IMR-90 (cell line): ENCODE measurements at regions not wholly inside any gene's neighbourhood (a gene's known extent, or its start where the extent isn't known, plus 50 kb on each side); places are given as distances from the start of the nearest gene placed in this dataset.

Source experiments
- ATAC-seq: fragments of 200-7000 bp; cut with Tn5 transposase; 2 replicates; pipeline ENCODE4 v1.9.1; 2020; ENCODE audit warnings: low read depth, mild to moderate bottlenecking, moderate library complexity
- BruUV-seq: library from RNA; stranded (reverse); fragments of 400-500 nt; replicated peaks from 2 replicates; lab custom pipeline; 2021; lab: Mats Ljungman, UMichigan
- CTCF ChIA-PET: fragments of 300-600 bp; formaldehyde crosslinking; extraction: SDS; loops from one replicate; lab custom pipeline; 2021; ENCODE audit warnings: antibody characterized with exemption; lab: Yijun Ruan, JAX
- POLR2A ChIA-PET: fragments of 300-600 bp; sonication (Branson Sonifier 250); formaldehyde crosslinking; loops from one replicate; lab custom pipeline; 2022; ENCODE audit warnings: antibody characterized with exemption; ENCODE audit not compliant: unreplicated experiment; lab: Charles Lee
- DNase-seq: peaks from one replicate; pipeline ENCODE4 v3.0.0; 2013
- H2AFZ ChIP-seq: replicated peaks from 2 replicates; pipeline ENCODE3; 2013; ENCODE audit warnings: low read length, mild to moderate bottlenecking; ENCODE audit not compliant: poor library complexity
- H2AK5ac ChIP-seq: 2 replicates; pipeline ENCODE4 v1.6.1; 2013; ENCODE audit warnings: low read depth, low read length, inconsistent platforms
- H2AK9ac ChIP-seq: replicated peaks from 2 replicates; pipeline ENCODE3; 2013; ENCODE audit warnings: mild to moderate bottlenecking, low read depth, low read length, moderate library complexity; ENCODE audit not compliant: poor library complexity
- H2BK120ac ChIP-seq: 2 replicates; pipeline ENCODE4 v1.6.1; 2013; ENCODE audit warnings: low read depth, low read length, inconsistent platforms
- H2BK15ac ChIP-seq: 3 replicates; pipeline ENCODE4 v1.6.1; 2013; ENCODE audit warnings: low read depth, low read length, inconsistent platforms
- H2BK20ac ChIP-seq: 2 replicates; pipeline ENCODE4 v1.6.1; 2013; ENCODE audit warnings: low read depth, mild to moderate bottlenecking, inconsistent platforms, low read length, moderate library complexity
- H2BK5ac ChIP-seq: 2 replicates; pipeline ENCODE4 v1.6.1; 2013; ENCODE audit warnings: mild to moderate bottlenecking, low read depth, low read length, inconsistent platforms; ENCODE audit not compliant: poor library complexity, severe bottlenecking
- H3K14ac ChIP-seq: replicated peaks from 2 replicates; pipeline ENCODE4 v1.6.1; 2013; ENCODE audit warnings: low read depth, low read length, inconsistent platforms
- H3K18ac ChIP-seq: 2 replicates; pipeline ENCODE4 v1.6.1; 2013; ENCODE audit warnings: low read depth, low read length, control low read depth
- H3K23ac ChIP-seq: 2 replicates; pipeline ENCODE4 v1.6.1; 2013; ENCODE audit warnings: low read depth, low read length, inconsistent platforms
- H3K27ac ChIP-seq: 2 replicates; pipeline ENCODE4 v1.5.1; 2013; ENCODE audit warnings: mild to moderate bottlenecking, control low read depth, low read length; ENCODE audit not compliant: insufficient read depth
- H3K27me3 ChIP-seq: 2 replicates; pipeline ENCODE4 v1.6.1; 2013; ENCODE audit warnings: low read length; ENCODE audit not compliant: control insufficient read depth, insufficient read depth
- H3K36me3 ChIP-seq: 2 replicates; pipeline ENCODE4 v1.6.1; 2013; ENCODE audit warnings: low read length, mixed read lengths; ENCODE audit not compliant: control insufficient read depth, insufficient read depth
- H3K4ac ChIP-seq: 2 replicates; pipeline ENCODE4 v1.6.1; 2013; ENCODE audit warnings: low read depth, low read length, inconsistent platforms
- H3K4me1 ChIP-seq: 2 replicates; pipeline ENCODE4 v1.6.1; 2013; ENCODE audit warnings: low read length, mixed read lengths; ENCODE audit not compliant: control insufficient read depth, insufficient read depth
- H3K4me2 ChIP-seq: 2 replicates; pipeline ENCODE4 v1.6.1; 2013; ENCODE audit warnings: low read depth, mild to moderate bottlenecking, control low read depth, low read length, moderate library complexity
- H3K4me3 ChIP-seq: 2 replicates; pipeline ENCODE4 v1.5.1; 2013; ENCODE audit warnings: low read depth, mild to moderate bottlenecking, control low read depth, low read length, moderate library complexity; ENCODE audit not compliant: insufficient read depth
- H3K56ac ChIP-seq: 2 replicates; pipeline ENCODE4 v1.6.1; 2013; ENCODE audit warnings: low read length, inconsistent platforms; ENCODE audit not compliant: insufficient read depth; ENCODE audit errors: extremely low read depth
- H3K79me1 ChIP-seq, 2 experiments: 2 replicates each; pipeline ENCODE4 v1.6.1; 2013; ENCODE audit warnings: low read length in 2 of 2, inconsistent platforms in 1 of 2, low read depth in 1 of 2
- H3K9ac ChIP-seq: 2 replicates; pipeline ENCODE4 v1.6.1; 2013; ENCODE audit warnings: low read depth, low read length, control low read depth
- H3K9me1 ChIP-seq: 2 replicates; pipeline ENCODE4 v1.6.1; 2013; ENCODE audit warnings: low read length, inconsistent platforms; ENCODE audit not compliant: insufficient read depth
- H3K9me3 ChIP-seq: 2 replicates; pipeline ENCODE4 v1.6.1; 2013; ENCODE audit warnings: low read length; ENCODE audit not compliant: control insufficient read depth, insufficient read depth
- H4K20me1 ChIP-seq: 2 replicates; pipeline ENCODE4 v1.6.1; 2013; ENCODE audit warnings: low read length, inconsistent platforms; ENCODE audit not compliant: insufficient read depth
- H4K5ac ChIP-seq: 2 replicates; pipeline ENCODE4 v1.6.1; 2013; ENCODE audit warnings: mild to moderate bottlenecking, low read depth, low read length, control low read depth
- H4K8ac ChIP-seq, 2 experiments: 2 replicates each; pipeline ENCODE4 v1.6.1; 2013; ENCODE audit warnings: low read depth in 2 of 2, low read length in 2 of 2, control low read depth in 1 of 2, inconsistent platforms in 1 of 2
- H4K91ac ChIP-seq: 2 replicates; pipeline ENCODE4 v1.6.1; 2013; ENCODE audit warnings: low read depth, low read length, inconsistent platforms; ENCODE audit not compliant: insufficient read depth
- BHLHE40 ChIP-seq: fragments of 150-350 bp; IDR thresholded peaks from 2 replicates; pipeline ENCODE4 v1.6.1; 2016; ENCODE audit warnings: mild to moderate bottlenecking, low read depth, low read length
- CEBPB ChIP-seq: IDR thresholded peaks from 2 replicates; pipeline ENCODE4 v1.6.1; 2012; ENCODE audit warnings: low read depth, low read length, improper control_type of control experiment
- CHD1 ChIP-seq: IDR thresholded peaks from 2 replicates; pipeline ENCODE4 v1.6.1; 2012; ENCODE audit warnings: low read depth, low read length, improper control_type of control experiment
- FOS ChIP-seq: fragments of 150-350 bp; IDR thresholded peaks from 2 replicates; pipeline ENCODE4 v1.6.1; 2016; ENCODE audit warnings: low read depth, low read length
- MAFK ChIP-seq: IDR thresholded peaks from 2 replicates; pipeline ENCODE4 v1.6.1; 2012; ENCODE audit warnings: low read depth, low read length, improper control_type of control experiment
- MAZ ChIP-seq: IDR thresholded peaks from 2 replicates; pipeline ENCODE4 v1.6.1; 2012; ENCODE audit warnings: low read depth, mild to moderate bottlenecking, low read length, improper control_type of control experiment, moderate library complexity, borderline replicate concordance
- MXI1 ChIP-seq: IDR thresholded peaks from 2 replicates; pipeline ENCODE4 v1.6.1; 2012; ENCODE audit warnings: low read depth, mild to moderate bottlenecking, low read length, moderate library complexity, borderline replicate concordance
- NFE2L2 ChIP-seq: fragments of 150-350 bp; IDR thresholded peaks from 2 replicates; pipeline ENCODE4 v1.6.1; 2016; ENCODE audit warnings: low read depth, mild to moderate bottlenecking, low read length
- POLR2A ChIP-seq: IDR thresholded peaks from 2 replicates; pipeline ENCODE4 v1.6.1; 2012; ENCODE audit warnings: mild to moderate bottlenecking, low read depth, low read length
- RAD21 ChIP-seq: IDR thresholded peaks from 2 replicates; pipeline ENCODE4 v1.6.1; 2012; ENCODE audit warnings: low read length, improper control_type of control experiment
- RCOR1 ChIP-seq: IDR thresholded peaks from 2 replicates; pipeline ENCODE4 v1.6.1; 2012; ENCODE audit warnings: mild to moderate bottlenecking, low read length, improper control_type of control experiment; ENCODE audit not compliant: insufficient replicate concordance
- RFX5 ChIP-seq: IDR thresholded peaks from 2 replicates; pipeline ENCODE4 v1.8.0; 2012; ENCODE audit warnings: low read depth, mild to moderate bottlenecking, low read length, moderate library complexity
- SMC3 ChIP-seq: fragments of 150-350 bp; IDR thresholded peaks from 2 replicates; pipeline ENCODE4 v1.6.1; 2016; ENCODE audit warnings: low read depth, mild to moderate bottlenecking, antibody characterized with exemption, low read length, moderate library complexity
- USF2 ChIP-seq: fragments of 150-350 bp; IDR thresholded peaks from 2 replicates; pipeline ENCODE4 v1.6.1; 2017; ENCODE audit warnings: mild to moderate bottlenecking, antibody characterized with exemption, low read length, low read depth
- dilution Hi-C: fragments of 300-500 bp; cut with HindIII; formaldehyde crosslinking; loops from one replicate; pipeline ENCODE4 v1.14.3; 2018; ENCODE audit warnings: low sequenced_read_pairs; ENCODE audit not compliant: unreplicated experiment
- in situ Hi-C: fragments of 300-500 bp; cut with MboI; formaldehyde crosslinking; loops from 3 replicates; pipeline ENCODE4 v1.14.3; 2019; ENCODE audit warnings: low sequenced_read_pairs, inconsistent platforms, mixed read lengths
- intact Hi-C: fragments of 100-400 bp; cut with micrococcal nuclease; formaldehyde crosslinking; loops from 2 replicates; pipeline ENCODE4 v1.10.0; 2022
- TF ChIP-seq, protein P1 (sequence below): conservative IDR thresholded peaks from 2 replicates; pipeline ENCODE4 v1.5.1; 2012; ENCODE audit warnings: mild to moderate bottlenecking, low read depth, low read length, improper control_type of control experiment
- TF ChIP-seq, protein P2 (sequence below): fragments of 150-350 bp; IDR thresholded peaks from 2 replicates; pipeline ENCODE4 v1.6.1; 2016; ENCODE audit warnings: low read depth, mild to moderate bottlenecking, low read length, moderate library complexity, borderline replicate concordance

DNA sequence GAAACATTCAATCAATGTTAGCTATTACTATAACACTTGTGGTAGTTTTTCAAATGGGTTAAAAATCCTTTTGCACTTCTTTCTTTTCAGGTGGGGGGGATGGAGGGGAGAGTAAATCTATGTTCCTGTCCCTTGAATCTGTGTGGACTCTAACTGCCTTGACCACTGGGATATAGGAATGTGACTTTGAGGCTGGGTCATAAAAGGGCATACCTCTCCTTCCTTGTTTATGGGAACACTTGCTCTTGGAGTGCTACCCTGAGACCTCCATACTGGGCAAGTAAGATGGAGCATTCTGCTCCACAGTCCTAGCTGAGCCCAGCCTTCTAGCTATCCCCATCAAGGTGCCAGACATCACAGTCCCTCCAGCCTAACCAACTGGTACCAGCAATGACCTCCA, 89.3 kb upstream of the SIM2 start:
- Histone ChIP-seq H3K9me3 (peaks cover 7% of the 10 kb centered on the region), H2BK20ac (no peak overlapping the region), H3K18ac (no peak overlapping the region), H4K5ac (no peak overlapping the region), H2BK15ac (no peak overlapping the region), H2AK9ac (no peak overlapping the region), H3K79me1 (no peaks in the 10 kb centered on the region), H4K91ac (no peak overlapping the region), H3K9me1 (no peaks in the 10 kb centered on the region; the same call in 1 of the 2 replicates), H3K14ac (no peak overlapping the region), H3K27ac (no peak overlapping the region), H3K4me1 (peaks cover 6% of the 10 kb centered on the region), H4K20me1 (no peaks in the 10 kb centered on the region), H3K23ac (no peak overlapping the region), H3K27me3 (peaks cover 35% of the 10 kb centered on the region), H3K9ac (no peak overlapping the region), H3K4me3 (no peak overlapping the region), H3K56ac (no peak overlapping the region), H3K4me2 (no peak overlapping the region), H3K4ac (no peak overlapping the region), H3K36me3 (no peaks in the 10 kb centered on the region), H2AK5ac (no peak overlapping the region), H2BK120ac (no peak overlapping the region), H2AFZ (no peak overlapping the region), H2BK5ac (no peak overlapping the region), H4K8ac (no peak overlapping the region)
- intact Hi-C loops, result no loop called here
- ChIA-PET CTCF (no interaction called here), POLR2A (no interaction called here)
- DNase-seq (no peak), ATAC-seq (no peak)
- dilution Hi-C loops, result no loop called here
- in situ Hi-C loops, result no loop called here
- TF ChIP-seq NFE2L2, result no peak
- no peak for TF ChIP-seq MXI1
- no peak for TF ChIP-seq RAD21
- TF ChIP-seq USF2, result no peak
- TF ChIP-seq RCOR1, result no peak
- no peak for TF ChIP-seq CEBPB
- TF ChIP-seq, protein P1, sequence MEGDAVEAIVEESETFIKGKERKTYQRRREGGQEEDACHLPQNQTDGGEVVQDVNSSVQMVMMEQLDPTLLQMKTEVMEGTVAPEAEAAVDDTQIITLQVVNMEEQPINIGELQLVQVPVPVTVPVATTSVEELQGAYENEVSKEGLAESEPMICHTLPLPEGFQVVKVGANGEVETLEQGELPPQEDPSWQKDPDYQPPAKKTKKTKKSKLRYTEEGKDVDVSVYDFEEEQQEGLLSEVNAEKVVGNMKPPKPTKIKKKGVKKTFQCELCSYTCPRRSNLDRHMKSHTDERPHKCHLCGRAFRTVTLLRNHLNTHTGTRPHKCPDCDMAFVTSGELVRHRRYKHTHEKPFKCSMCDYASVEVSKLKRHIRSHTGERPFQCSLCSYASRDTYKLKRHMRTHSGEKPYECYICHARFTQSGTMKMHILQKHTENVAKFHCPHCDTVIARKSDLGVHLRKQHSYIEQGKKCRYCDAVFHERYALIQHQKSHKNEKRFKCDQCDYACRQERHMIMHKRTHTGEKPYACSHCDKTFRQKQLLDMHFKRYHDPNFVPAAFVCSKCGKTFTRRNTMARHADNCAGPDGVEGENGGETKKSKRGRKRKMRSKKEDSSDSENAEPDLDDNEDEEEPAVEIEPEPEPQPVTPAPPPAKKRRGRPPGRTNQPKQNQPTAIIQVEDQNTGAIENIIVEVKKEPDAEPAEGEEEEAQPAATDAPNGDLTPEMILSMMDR, result no peak
- no peak for TF ChIP-seq SMC3
- TF ChIP-seq BHLHE40, result no peak
- no peak for TF ChIP-seq CHD1
- no peak for TF ChIP-seq POLR2A
- no peak for TF ChIP-seq RFX5
- no peak for TF ChIP-seq MAZ
- TF ChIP-seq FOS, result no peak
- TF ChIP-seq, protein P2, sequence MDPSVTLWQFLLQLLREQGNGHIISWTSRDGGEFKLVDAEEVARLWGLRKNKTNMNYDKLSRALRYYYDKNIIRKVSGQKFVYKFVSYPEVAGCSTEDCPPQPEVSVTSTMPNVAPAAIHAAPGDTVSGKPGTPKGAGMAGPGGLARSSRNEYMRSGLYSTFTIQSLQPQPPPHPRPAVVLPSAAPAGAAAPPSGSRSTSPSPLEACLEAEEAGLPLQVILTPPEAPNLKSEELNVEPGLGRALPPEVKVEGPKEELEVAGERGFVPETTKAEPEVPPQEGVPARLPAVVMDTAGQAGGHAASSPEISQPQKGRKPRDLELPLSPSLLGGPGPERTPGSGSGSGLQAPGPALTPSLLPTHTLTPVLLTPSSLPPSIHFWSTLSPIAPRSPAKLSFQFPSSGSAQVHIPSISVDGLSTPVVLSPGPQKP, result no peak
- no peak for TF ChIP-seq MAFK
- no TSS peak for BruUV-seq
